VCaP (cell line): ENCODE measurements at regions not wholly inside any gene's neighbourhood (a gene's known extent, or its start where the extent isn't known, plus 50 kb on each side); places are given as distances from the start of the nearest gene placed in this dataset.

Source experiments
- H3K27ac ChIP-seq: fragments of 450-650 bp; 2 replicates; pipeline ENCODE4 v1.5.1; 2017
- TF ChIP-seq, protein P1 (sequence below): fragments of 450-650 bp; conservative IDR thresholded peaks from 2 replicates; pipeline ENCODE4 v1.5.1; 2017; ENCODE audit warnings: mild to moderate bottlenecking, moderate library complexity

- TF ChIP-seq, protein P1, sequence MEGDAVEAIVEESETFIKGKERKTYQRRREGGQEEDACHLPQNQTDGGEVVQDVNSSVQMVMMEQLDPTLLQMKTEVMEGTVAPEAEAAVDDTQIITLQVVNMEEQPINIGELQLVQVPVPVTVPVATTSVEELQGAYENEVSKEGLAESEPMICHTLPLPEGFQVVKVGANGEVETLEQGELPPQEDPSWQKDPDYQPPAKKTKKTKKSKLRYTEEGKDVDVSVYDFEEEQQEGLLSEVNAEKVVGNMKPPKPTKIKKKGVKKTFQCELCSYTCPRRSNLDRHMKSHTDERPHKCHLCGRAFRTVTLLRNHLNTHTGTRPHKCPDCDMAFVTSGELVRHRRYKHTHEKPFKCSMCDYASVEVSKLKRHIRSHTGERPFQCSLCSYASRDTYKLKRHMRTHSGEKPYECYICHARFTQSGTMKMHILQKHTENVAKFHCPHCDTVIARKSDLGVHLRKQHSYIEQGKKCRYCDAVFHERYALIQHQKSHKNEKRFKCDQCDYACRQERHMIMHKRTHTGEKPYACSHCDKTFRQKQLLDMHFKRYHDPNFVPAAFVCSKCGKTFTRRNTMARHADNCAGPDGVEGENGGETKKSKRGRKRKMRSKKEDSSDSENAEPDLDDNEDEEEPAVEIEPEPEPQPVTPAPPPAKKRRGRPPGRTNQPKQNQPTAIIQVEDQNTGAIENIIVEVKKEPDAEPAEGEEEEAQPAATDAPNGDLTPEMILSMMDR, result no peak
- H3K27ac ChIP-seq, result no peak overlapping the region
Measured at GRCh38 chr21:17002594-17003257, 510.1 kb upstream of the CXADR start.

DNA sequence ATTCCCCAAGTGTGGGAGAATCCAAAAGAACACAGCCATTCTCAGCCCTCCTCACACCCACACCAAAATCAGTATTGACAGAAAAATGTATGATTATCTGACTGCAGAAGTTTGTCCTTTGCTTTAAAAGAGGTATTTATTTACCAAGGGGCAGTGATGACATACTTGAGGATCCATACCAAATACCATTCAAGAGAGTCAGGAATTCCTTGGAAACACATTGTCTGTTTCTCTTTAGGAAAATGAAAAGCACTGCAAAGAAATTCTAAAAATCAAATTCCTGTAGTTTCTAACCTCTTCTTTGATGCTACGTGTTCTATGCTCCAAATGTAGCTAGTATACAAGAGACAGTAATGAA lies 509.6 kb upstream of the CXADR start:
- TF ChIP-seq, protein P1, result no peak
- H3K27ac ChIP-seq, result no peak overlapping the region

DNA sequence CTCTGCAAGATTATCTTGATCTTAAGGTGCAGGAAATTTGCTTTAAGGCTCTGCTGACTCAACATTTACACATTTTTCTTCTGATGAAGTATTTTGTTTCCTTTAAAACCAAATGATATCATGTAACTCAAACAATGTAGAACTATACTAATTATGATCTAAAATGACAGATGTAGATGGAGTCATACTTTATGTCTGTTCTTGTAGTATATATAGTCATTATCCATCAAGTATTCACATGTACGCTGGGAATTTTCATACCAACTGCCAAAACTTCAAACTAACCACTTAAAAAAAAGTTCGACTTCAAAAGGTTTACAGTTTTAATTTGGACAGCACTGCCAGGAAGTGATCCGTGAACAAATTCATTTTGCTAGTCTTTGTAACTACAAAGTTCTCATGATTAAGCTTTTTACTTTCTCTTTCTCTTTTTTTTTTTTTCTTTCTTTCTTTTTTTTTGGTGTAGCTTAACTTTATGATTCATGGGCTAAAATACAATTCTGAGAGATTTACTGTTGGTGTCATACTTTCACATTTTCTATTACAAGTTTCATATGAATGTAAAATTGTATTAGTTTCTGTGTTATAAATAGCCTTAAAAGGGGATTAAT lies 509.0 kb upstream of the CXADR start:
- no peak overlapping the region for H3K27ac ChIP-seq
- TF ChIP-seq, protein P1, result no peak

- no peak overlapping the region for H3K27ac ChIP-seq
- TF ChIP-seq, protein P1, result no peak
Measured at GRCh38 chr21:17032141-17032655, 480.6 kb upstream of the CXADR start.

DNA sequence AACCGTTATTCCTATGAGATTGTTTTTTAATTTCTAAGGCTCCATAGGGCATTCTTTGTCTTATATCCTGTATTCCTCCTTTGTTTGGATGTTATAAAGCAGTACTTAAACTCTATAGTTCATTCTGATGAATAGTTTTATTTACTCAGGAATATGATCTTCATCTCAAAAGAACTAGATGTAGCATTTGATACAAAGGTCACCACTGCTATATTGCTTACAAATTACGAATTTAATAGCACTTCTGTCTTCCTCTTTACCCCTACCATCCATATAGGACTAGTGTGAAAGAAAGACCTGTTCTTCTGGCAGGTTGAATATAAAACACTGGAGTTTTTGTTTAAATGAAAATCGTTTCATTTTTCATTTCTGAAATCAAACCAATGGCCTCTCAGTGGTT lies 468.1 kb upstream of the CXADR start:
- TF ChIP-seq, protein P1, result no peak
- H3K27ac ChIP-seq, result no peak overlapping the region

DNA sequence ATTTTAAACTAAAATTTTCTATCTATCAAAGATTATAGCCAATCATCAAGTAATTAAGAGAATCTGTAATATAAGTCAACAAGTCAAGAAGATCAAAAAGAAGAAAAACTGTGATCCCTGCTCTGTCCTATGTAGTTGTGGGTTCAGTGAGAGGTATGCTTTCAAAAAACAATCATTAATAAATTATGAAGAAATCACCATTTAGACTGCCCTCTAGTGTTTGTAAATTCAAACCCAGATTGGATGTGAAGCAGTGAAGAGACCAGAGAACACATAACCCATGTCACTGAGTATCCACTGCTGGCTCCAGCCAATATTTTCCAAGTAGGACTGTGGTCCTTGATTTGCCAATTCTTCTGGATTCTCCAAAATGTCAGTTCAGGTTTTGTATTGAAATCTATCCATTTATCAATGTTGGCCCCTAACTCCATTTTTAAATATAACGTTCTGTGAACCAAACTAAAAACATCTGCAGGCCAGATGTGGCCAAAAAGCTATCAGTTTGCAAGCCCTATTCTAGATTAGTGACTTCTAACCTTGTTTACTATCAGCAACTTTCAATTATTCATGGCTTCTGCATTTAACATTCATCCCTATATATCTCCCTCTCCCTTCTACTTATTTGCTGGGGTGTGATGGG lies 467.5 kb upstream of the CXADR start:
- TF ChIP-seq, protein P1, result peak; percentile 89
- no peak overlapping the region for H3K27ac ChIP-seq

- H3K27ac ChIP-seq, result no peak overlapping the region
- TF ChIP-seq, protein P1, result no peak
Measured at GRCh38 chr21:17048974-17049373, 463.9 kb upstream of the CXADR start.
